Stimulated activated naive CD8-positive, alpha-beta T cell treated with anti-CD3 and anti-CD28 coated beads, Interleukin-15, amount 100 ng/mL, for 72 hours (primary cell): ENCODE measurements at regions not wholly inside any gene's neighbourhood (a gene's known extent, or its start where the extent isn't known, plus 50 kb on each side); places are given as distances from the start of the nearest gene placed in this dataset.

Experiments
- ATAC-seq: fragments of 150-1000 bp; cut with Tn5 transposase; 2 replicates; pipeline ENCODE4 v1.10.0; 2021; ENCODE audit warnings: mild to moderate bottlenecking, moderate library complexity
- DNase-seq, 2 donors: peaks; one replicate each; pipeline ENCODE4 v3.0.0; 2021 to 2022
- H3K27ac Mint-ChIP-seq, 2 donors: one replicate each; pipeline ENCODE4 v1.8.0; 2022; ENCODE audit warnings: mild to moderate bottlenecking in 2 of 2, mixed read lengths in 2 of 2, moderate library complexity in 2 of 2
- H3K27me3 Mint-ChIP-seq: one replicate; pipeline ENCODE4 v1.8.0; 2022; ENCODE audit warnings: mixed read lengths
- H3K4me1 Mint-ChIP-seq: one replicate; pipeline ENCODE4 v1.8.0; 2022; ENCODE audit warnings: mild to moderate bottlenecking, mixed read lengths
- H3K4me3 Mint-ChIP-seq, 2 donors: one replicate each; pipeline ENCODE4 v1.8.0; 2022; ENCODE audit warnings: mild to moderate bottlenecking in 2 of 2, mixed read lengths in 2 of 2, moderate library complexity in 1 of 2
- H3K9me3 Mint-ChIP-seq, 2 donors: one replicate each; pipeline ENCODE4 v1.8.0; 2022; ENCODE audit warnings: mixed read lengths in 2 of 2

- Mint-ChIP-seq H3K27ac (peak overlapping the region in 1 of 2 donors; percentile 36), H3K27me3 (peaks cover 32% of the 10 kb centered on the region), H3K4me3 (no peak overlapping the region), H3K4me1 (no peaks in the 10 kb centered on the region), H3K9me3 (peaks cover 4 to 10% of the 10 kb centered on the region in 2 donors)
- DNase-seq = no peak
- no peak for ATAC-seq
Measured at GRCh38 chr2:236662231-236663185, 92.9 kb downstream of the ACKR3 start.

GRCh38 chr2:236663287-236664101 is 93.9 kb downstream of the ACKR3 start:
- H3K4me1 Mint-ChIP-seq = no peaks in the 10 kb centered on the region
- no peak for ATAC-seq
- H3K27me3 Mint-ChIP-seq = peaks cover 24% of the 10 kb centered on the region

GRCh38 chr2:236664136-236664535 is 94.5 kb downstream of the ACKR3 start:
- H3K4me1 Mint-ChIP-seq = no peaks in the 10 kb centered on the region
- DNase-seq (no peak), ATAC-seq (no peak)
- H3K27ac Mint-ChIP-seq = no peak overlapping the region
- H3K4me3 Mint-ChIP-seq = no peak overlapping the region
- peaks cover 4 to 10% of the 10 kb centered on the region in 2 donors for H3K9me3 Mint-ChIP-seq
- peaks cover 19% of the 10 kb centered on the region for H3K27me3 Mint-ChIP-seq

More at GRCh38 chr2:236663287-236664101, 93.9 kb downstream of the ACKR3 start:
- H3K27ac Mint-ChIP-seq = no peak overlapping the region
- H3K4me3 Mint-ChIP-seq = no peak overlapping the region
- no peak for DNase-seq
- peaks cover 4 to 10% of the 10 kb centered on the region in 2 donors for H3K9me3 Mint-ChIP-seq

- Mint-ChIP-seq H3K4me1 (no peaks in the 10 kb centered on the region), H3K27ac (no peak overlapping the region), H3K4me3 (no peak overlapping the region), H3K27me3 (peaks cover 14% of the 10 kb centered on the region), H3K9me3 (peaks cover 4 to 10% of the 10 kb centered on the region in 2 donors)
- no peak for ATAC-seq
- no peak for DNase-seq
Measured at GRCh38 chr2:236665101-236665500, 95.5 kb downstream of the ACKR3 start.

GRCh38 chr2:236665572-236666118 is 96.0 kb downstream of the ACKR3 start:
- peaks cover 14% of the 10 kb centered on the region for H3K27me3 Mint-ChIP-seq
- H3K27ac Mint-ChIP-seq = peak overlapping the region in 1 of 2 donors; percentile 42

GRCh38 chr2:236666646-236667204 is 97.1 kb downstream of the ACKR3 start:
- Mint-ChIP-seq H3K9me3 (peaks cover 4 to 10% of the 10 kb centered on the region in 2 donors), H3K4me3 (no peak overlapping the region), H3K27me3 (peaks cover 14% of the 10 kb centered on the region), H3K4me1 (no peaks in the 10 kb centered on the region), H3K27ac (no peak overlapping the region)
- DNase-seq (no peak), ATAC-seq (no peak)

More at GRCh38 chr2:236665572-236666118, 96.0 kb downstream of the ACKR3 start:
- Mint-ChIP-seq H3K4me3 (no peak overlapping the region), H3K9me3 (peaks cover 4 to 10% of the 10 kb centered on the region in 2 donors), H3K4me1 (no peaks in the 10 kb centered on the region)
- DNase-seq (no peak), ATAC-seq (no peak)

- Mint-ChIP-seq H3K27me3 (peaks cover 7% of the 10 kb centered on the region), H3K9me3 (peaks cover 4 to 10% of the 10 kb centered on the region in 2 donors), H3K4me3 (no peak overlapping the region), H3K4me1 (no peaks in the 10 kb centered on the region), H3K27ac (no peak overlapping the region)
- ATAC-seq (no peak), DNase-seq (no peak)
Measured at GRCh38 chr2:236667526-236667925, 97.9 kb downstream of the ACKR3 start.

GRCh38 chr2:236668531-236668969 is 98.9 kb downstream of the ACKR3 start:
- Mint-ChIP-seq H3K9me3 (peaks cover 4 to 17% of the 10 kb centered on the region in 2 donors), H3K4me1 (no peaks in the 10 kb centered on the region), H3K27ac (no peak overlapping the region), H3K27me3 (peaks cover 10% of the 10 kb centered on the region), H3K4me3 (no peak overlapping the region)
- DNase-seq (no peak), ATAC-seq (no peak)

- peaks cover 4 to 17% of the 10 kb centered on the region in 2 donors for H3K9me3 Mint-ChIP-seq
- H3K27ac Mint-ChIP-seq = no peak overlapping the region
- ATAC-seq (no peak), DNase-seq (no peak)
- H3K4me1 Mint-ChIP-seq = no peaks in the 10 kb centered on the region
- peaks cover 12% of the 10 kb centered on the region for H3K27me3 Mint-ChIP-seq
- H3K4me3 Mint-ChIP-seq = no peak overlapping the region
Measured at GRCh38 chr2:236670235-236670620, 100.6 kb downstream of the ACKR3 start.

- Mint-ChIP-seq H3K4me1 (no peaks in the 10 kb centered on the region), H3K27ac (no peak overlapping the region), H3K27me3 (peaks cover 22% of the 10 kb centered on the region), H3K9me3 (peaks cover 0 to 7% of the 10 kb centered on the region in 2 donors), H3K4me3 (no peak overlapping the region)
- DNase-seq (no peak), ATAC-seq (no peak)
Measured at GRCh38 chr2:236671896-236672562, 102.4 kb downstream of the ACKR3 start.

GRCh38 chr2:236672606-236673005 is 103.0 kb downstream of the ACKR3 start:
- ATAC-seq (no peak), DNase-seq (no peak)
- Mint-ChIP-seq H3K27me3 (peaks cover 28% of the 10 kb centered on the region), H3K27ac (no peak overlapping the region), H3K4me3 (no peak overlapping the region), H3K4me1 (no peaks in the 10 kb centered on the region), H3K9me3 (peaks cover 0 to 7% of the 10 kb centered on the region in 2 donors)

GRCh38 chr2:236673126-236673822 is 103.6 kb downstream of the ACKR3 start:
- peaks cover 0 to 7% of the 10 kb centered on the region in 2 donors for H3K9me3 Mint-ChIP-seq
- no peak for DNase-seq
- no peaks in the 10 kb centered on the region for H3K4me1 Mint-ChIP-seq
- ATAC-seq = no peak
- no peak overlapping the region for H3K27ac Mint-ChIP-seq
- H3K4me3 Mint-ChIP-seq = no peak overlapping the region
- peaks cover 34% of the 10 kb centered on the region for H3K27me3 Mint-ChIP-seq

- H3K9me3 Mint-ChIP-seq = peaks cover 0 to 7% of the 10 kb centered on the region in 2 donors
Measured at GRCh38 chr2:236673823-236674185, 104.2 kb downstream of the ACKR3 start.

GRCh38 chr2:236674238-236674637 is 104.6 kb downstream of the ACKR3 start:
- DNase-seq (no peak), ATAC-seq (no peak)
- H3K4me3 Mint-ChIP-seq = no peak overlapping the region
- peaks cover 0 to 7% of the 10 kb centered on the region in 2 donors for H3K9me3 Mint-ChIP-seq
- H3K4me1 Mint-ChIP-seq = no peaks in the 10 kb centered on the region
- no peak overlapping the region for H3K27ac Mint-ChIP-seq
- H3K27me3 Mint-ChIP-seq = peaks cover 44% of the 10 kb centered on the region

More at GRCh38 chr2:236673823-236674185, 104.2 kb downstream of the ACKR3 start:
- no peak for DNase-seq
- ATAC-seq = no peak
- peaks cover 39% of the 10 kb centered on the region for H3K27me3 Mint-ChIP-seq
- no peak overlapping the region for H3K27ac Mint-ChIP-seq
- no peaks in the 10 kb centered on the region for H3K4me1 Mint-ChIP-seq
- H3K4me3 Mint-ChIP-seq = no peak overlapping the region
